Amniotic stem cell (primary cell): ENCODE measurements at regions not wholly inside any gene's neighbourhood (a gene's known extent, or its start where the extent isn't known, plus 50 kb on each side); places are given as distances from the start of the nearest gene placed in this dataset.

Experiments
- DNase-seq: peaks from one replicate; lab custom pipeline; 2025; lab: John Stamatoyannopoulos, UW

DNA sequence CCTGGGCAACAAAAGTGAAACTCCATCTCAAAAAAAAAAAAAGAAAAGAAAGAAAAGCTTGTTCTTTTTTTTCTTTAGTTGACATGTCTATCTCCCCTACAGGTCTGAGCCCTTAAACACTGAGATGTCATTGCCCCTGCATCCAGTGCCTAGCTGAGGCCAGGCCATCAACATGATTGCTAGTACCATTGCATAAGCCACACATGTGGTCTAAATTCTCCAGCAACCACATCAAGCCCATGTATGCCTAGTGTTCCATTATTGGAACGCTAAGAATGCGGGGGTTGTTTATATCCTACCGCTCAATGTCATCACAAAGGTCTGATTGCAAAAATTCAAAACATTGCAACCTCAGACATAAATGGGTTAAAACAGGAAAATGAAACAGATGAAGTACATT, 62.7 kb downstream of the NPTX2 start:
- no peak for DNase-seq

DNA sequence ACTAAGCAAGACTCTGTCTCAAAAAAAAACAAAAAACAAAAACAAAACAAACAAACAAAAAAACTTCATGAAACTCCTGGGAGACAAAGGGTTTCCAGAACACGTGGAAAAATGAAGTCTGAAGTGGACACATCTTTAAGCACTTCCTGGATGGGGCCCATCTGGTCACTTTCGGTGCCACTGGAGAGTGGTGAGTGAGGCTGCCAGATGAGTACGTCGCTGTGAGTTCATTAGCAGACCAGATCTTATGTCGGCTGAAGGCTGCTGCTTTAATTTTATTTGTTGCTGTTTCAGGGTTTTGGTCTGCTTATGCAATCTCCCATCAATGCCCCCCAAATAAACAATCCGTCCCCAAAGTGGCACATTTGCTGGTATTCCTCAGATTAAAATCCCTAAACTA, 64.4 kb downstream of the NPTX2 start:
- DNase-seq, result no peak

DNA sequence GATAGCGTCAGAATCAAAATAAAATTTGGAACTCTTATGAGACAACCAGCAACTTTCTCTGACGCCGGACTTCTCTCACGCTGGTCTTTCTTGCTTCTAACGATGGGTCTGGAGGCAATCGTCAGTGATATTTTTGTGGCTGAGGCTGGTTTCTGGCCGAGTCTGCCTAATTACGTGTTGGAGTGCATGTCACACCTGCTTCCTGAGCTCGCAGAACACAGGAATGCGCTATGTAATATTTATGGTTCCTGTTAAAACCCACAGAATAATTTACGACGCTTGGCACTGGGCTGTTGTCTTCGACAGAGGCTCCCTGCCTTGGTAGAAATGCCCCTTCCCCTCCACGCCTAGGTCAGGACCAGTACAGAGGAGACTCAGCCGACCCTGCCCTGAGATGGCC, 64.9 kb downstream of the NPTX2 start:
- no peak for DNase-seq

DNA sequence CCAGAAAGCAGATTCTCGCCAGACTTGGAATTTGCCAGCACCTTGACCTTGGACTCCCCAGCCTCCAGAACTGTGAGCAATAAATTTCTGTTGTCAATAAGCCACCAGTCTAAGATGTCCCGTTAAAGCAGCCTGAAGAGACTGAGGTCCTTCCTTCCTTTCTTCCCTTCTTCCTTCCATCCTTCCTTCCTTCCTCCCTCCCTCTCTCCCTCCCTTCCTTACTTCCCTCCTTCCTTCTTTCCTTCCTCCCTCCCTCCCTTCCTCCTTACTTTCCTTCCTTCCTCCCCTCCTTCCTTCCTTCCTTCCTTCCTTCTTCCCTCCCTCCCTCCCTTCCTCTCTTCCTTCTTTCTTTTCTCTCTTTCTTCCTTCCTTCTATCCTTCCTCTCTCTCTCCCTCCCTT, 66.4 kb downstream of the NPTX2 start:
- no peak for DNase-seq

DNA sequence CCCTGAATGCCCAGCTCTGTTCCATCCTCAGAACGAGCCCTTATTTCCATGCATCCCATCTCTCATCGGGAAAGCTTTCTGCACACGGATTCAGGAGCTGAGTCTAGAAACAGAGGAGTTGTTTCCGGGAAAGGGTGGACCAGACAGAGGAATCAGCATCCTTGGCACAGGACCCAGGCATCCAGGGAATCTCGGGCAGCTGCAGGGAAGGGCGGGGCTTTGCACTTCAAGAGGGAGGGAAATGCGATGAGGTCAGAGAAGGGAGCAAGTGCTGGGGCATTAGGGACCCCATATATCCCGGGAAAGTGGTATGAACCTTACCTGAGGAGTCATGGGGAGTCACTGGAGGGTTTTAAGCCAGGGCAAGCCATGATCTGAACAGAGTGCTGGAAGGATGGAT, 68.5 kb downstream of the NPTX2 start:
- no peak for DNase-seq

DNA sequence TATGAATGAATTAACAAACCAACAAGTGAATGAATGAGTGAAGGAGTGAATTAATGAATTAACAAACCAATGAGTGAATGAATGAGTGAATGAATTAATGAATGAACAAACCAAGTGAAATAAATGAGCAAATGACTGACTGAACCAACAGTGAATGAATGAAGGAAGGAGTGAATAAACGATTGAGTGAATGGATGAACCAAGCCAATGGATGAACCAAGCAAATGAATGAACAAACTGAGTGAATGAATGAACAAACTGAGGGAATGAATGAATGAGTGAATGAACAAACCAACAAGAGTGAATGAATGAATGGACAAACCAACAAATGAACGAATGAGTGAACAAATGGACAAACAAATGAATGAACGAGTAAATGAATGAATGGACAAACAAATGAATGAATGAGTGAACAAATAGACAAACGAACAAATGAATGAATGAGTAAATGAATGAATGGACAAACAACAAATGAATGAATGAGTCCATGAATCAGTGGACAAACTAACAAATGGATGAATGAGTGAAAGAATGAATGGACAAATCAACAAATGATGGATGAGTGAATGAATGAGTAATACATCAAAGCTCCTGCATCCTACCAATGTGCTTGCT, 69.5 kb downstream of the NPTX2 start:
- no peak for DNase-seq

DNA sequence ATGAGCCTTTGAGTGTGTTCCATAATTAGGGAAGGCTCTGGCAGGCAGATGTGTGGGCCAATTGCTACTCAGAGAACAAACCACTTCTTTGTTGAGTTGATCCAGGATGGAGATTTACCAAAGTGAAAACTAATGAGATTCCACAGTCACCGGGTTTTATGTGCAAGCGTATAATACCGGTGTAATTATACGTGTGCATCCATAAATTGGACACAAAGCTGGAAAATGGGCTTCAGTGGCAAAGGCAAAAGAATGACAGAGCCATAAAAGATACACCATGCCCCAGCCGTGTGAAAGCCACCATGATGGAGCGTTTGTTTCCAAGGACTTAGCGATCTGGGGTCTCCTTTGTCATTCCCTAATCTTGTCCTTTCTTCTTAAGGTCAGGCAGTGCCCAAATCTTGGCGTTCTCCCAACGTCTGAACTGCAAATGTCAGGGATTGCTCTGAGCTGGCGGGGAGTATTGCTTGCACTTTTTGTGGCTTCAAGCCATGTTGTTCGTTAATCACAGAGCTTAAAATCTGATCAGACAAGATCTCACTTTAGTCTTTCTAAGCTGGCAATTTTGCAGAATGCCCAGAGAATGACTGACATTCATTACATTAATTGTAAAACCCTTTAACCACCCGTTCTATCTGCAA, 70.1 kb downstream of the NPTX2 start:
- no peak for DNase-seq

DNA sequence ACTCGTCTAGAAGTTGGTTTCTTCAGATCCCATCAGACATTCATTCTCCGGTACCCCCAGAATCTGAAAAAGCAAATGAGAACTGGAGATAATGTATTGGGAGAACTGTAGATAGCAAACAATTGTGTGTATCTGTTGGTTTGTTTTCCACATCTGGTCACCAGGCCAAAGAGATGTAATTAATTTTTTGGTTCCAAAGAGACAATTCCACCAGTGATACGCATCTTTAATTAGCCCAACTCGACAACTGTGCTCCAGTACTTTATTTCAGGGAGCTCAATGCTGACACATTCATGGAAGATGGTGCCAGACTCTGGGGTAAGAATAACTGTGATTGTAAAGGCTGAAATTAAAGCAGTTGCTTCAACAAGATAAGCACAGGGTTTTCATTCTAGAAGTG, 74.5 kb downstream of the NPTX2 start:
- DNase-seq, result no peak

DNA sequence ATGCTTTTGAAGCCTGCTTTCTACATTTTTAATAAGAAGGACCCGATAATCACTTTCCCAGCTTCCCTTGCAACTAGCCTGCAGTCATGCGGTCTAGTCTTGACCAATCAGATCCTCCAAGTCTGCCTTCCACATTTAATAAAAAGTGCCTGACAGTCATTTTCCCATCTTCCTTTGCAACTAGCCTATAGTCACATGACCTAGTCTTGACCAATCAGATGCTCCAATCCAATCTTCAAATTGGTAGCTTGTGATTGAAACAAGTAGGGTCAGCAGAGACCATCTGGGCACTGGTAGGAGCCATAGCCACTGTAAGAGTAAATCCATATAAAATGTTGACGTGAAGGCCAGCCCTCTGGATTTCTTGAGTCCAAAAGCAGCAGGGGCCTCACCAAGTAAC, 80.0 kb downstream of the NPTX2 start:
- no peak for DNase-seq

DNA sequence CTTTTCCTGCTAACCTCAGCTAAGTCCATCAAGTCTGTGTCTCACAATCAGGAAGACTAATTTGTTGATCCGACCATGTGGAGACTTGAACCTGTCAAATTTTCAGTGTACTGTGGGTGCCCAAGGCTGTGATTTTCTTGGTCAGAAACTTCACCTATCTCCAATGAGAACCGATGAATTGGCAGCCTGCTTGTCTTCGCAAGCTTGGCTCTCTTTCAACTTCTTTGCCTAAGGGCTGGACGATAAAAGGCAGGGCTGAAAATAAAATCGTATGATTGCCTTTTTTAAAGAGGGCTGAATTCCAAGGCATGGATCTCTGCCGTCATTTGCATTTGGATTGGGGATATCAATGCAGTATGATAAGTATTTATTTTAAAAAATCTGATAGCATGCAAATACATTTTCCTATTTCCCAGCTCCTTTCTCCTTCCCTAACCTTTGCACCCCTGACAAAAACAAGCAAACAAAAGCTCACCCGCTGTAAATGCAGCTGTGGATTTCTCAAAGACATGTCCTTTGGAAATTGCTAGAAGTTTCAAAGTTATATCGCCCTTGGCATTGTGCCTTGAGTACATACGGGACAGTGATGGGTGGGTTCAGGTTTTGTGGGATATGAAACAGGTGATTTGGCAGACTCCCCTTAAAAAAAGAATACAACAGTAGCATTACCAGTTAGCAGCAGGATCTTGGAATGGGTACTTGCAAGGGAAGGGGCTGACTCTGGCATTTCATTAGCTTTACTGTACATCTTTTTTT, 80.6 kb downstream of the NPTX2 start:
- no peak for DNase-seq

DNA sequence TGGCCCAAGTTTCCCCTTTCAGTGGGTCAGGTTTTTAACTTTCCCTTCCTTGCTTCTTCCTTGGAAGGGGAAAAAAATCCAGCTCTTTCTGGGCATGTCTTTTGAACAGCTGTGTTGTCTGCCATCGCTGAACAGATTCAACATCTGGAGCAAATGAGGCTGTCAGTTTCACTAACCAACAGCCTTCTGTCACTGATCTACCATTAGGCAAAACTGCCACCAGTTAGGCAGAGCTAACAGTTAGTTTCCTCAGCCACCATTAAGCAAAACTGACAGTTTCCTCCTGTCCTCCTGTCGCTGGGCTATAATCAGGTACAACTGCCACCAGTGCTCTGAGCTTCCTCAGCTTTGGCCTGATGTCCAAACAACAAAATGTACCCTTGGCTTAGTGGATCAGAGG, 81.9 kb downstream of the NPTX2 start:
- DNase-seq, result no peak

DNA sequence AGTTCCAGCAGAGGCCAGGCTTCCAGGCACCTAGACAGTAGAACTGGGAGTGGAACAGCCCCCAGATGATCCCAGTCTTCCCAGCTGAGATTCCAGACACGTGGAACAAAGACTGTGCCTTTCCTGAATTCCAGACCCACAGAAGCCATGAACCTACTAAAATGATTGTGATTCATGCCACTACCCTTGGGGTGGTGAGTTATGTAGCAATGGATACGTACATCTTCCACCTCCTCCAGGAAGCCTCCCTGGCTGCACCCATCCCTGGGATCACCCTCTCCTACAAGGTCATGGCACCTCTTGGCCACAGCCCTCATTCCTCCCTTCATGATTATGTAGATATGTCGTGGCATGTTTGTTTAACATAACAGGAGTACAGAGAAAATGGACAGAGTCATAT, 83.4 kb downstream of the NPTX2 start:
- no peak for DNase-seq

DNA sequence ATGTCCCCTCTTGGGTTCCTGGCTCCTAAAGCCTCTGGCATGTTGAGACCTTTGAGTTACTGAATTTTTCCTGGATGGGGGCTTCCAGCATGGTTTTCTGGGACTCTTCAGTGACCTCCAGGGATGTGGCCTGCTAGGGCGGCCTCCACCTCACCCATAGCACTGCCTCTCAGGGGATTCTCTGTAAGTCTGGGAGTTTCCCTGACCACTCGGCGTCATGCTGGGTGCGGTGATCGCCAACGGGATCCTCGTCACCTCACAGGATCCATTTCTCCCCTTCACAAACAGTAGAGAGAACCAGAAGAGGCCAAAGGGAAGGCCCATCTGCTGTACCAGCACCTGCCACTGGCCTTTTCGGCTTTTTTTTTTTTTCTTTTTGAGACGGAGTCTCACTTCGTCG, 84.3 kb downstream of the NPTX2 start:
- DNase-seq, result no peak

DNA sequence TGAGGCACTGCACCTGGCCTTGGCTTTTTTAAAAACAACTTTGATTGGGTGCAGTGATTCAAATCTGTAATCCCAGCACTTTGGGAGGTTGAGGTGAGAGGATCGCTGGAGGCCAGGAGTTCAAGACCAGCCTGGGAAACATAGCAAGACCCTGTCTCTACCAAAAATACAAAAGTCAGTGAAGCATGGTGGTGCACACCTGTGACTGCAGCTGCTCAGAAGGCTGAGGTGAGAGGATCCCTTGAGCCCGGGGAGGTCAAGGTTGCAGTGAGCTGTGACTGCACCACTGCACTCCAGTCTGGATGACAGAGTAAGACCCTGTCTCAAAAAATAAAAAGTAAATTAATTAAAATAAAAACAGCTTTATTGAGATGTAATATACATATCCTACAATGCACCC, 84.9 kb downstream of the NPTX2 start:
- DNase-seq, result no peak

DNA sequence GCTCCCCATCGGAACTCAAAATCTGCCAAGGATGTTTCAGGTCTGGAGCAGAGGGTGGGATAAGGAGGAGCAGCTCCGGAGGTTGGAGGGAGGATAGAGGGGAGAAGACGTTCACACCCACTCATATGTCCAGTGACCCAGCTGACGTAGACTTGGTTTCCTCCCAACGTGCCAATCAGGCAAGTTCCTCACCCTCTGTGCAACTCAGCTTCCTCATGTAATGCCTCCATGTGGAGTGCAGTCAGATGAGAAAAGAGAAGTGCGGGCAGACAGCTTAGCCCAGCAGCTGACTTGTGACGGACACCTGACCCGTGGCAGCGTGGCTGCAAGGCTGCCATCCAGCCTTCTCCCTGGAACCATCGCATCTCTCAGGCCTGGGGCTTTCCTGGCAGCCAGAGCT, 86.8 kb downstream of the NPTX2 start:
- no peak for DNase-seq

DNA sequence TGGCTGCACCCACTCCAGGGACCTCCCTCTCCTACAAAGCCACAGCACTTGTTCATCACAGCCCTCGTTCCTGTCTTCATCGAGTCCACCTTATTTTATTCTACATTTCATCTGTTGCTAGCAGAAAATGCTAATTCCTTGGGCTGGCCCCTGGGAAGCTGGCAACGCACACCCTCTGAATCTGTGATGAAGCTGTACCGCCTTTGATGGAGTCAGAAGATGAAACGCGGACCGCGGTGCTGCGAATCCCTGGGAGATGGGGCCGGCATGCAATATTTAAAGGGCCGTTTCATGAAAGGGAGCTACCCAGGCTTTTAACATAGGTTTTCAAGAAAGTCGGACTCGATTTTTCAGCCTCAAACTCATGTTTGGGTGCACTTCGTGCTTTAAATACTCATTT, 88.5 kb downstream of the NPTX2 start:
- DNase-seq, result no peak

DNA sequence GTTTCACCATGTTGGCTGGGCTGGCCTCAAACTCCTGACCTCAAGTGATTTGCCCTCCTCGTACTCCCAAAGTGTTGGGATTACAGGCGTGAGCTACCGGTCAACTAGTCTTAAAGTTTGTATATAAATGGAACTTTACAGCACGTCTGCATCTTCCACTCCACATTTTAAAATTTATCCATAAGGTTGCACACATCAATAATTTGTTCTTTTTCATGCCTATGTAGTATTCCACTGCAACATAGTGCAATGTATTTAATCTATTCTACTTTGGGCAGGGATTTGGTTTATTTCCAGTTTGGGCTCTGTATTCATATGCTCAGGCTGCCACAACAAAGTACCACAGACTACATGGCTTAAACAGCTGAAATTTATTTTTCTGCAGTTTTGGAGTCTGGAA, 90.0 kb downstream of the NPTX2 start:
- DNase-seq, result no peak

DNA sequence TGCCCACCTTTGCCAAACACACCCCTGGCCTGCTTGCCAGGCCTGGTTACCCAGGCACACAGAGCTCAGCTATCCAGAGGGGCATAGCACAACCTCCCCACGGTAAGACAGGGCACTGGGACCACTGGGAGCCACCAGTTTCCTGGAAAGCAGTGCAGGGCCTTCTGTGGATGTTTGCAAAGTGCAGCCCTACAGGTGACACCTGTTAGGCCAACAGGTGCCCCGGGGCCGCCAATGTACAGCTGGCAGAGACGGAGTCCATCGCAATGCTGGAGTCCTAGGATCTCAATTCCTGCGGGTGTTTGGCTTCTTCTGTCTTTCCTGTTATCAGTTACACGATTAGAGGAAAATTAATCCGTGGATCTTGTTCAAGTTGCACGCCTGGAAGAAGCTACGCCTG, 94.9 kb downstream of the NPTX2 start:
- DNase-seq, result no peak

DNA sequence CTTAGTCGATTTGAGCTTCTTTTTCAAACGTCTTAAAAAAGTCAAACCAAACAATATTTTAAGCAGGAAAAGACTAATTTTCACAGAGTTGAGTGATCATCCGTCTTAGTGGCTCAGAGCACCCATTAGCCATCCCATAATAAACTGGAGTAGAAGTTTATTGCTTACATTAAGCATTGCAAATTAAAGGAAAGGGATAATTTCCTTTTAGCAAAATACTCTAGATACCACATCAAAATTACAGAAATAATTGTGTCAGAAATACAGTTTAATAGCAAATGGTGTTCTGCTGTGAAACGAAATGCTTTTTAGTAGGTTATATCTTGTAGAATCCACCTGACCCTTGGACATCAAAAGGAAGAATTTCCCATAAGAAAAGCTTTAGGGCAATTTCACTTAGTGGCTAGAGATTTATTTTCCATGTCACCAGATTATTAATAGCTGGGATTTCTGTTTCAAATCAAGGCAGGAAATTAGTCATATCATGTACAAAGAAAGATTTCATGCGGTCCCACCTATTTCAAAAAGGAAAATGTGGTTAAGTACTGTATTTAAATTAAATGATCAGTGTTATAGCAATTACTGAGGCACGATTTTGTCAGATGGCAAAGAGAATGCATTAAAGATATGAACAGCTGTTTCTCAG, 96.2 kb downstream of the NPTX2 start:
- DNase-seq, result no peak

DNA sequence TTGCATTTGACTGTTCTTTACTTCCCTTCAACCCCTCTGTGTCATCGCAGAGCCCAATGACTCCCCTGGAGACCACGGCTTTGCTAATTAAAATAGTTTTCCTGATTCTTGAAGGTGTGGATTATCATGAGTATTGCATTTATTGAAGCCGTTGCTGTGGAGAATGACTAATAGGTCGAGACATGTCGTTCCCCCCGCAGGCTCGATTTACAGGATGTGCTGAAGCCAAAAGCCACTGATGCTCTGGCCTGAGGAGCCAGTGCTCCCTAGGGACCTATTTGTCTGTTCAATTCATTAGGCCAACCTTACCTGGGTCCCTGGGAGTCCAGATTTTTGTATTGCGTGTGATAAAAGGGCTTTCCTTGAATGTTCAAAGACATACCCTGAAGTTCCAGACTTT, 102.3 kb downstream of the NPTX2 start:
- no peak for DNase-seq

DNA sequence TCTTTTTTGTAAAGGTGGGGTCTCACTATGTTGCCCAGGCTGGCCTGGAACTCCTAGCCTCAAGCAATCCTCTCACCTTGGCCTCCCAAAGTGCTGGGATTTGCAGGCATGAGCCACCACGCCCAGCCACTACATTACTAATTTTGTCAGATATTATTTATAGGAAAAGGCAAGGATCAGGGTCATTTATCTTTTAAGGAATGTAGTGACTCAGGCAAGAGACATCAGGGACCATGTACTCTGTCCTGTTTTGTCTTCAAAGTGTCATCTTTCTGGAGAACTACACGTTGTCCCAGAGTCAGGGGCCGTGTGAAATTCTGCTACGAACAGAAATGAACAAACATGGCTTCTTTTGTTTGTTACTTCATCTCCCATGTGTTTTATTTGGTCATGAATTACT, 105.3 kb downstream of the NPTX2 start:
- no peak for DNase-seq

DNA sequence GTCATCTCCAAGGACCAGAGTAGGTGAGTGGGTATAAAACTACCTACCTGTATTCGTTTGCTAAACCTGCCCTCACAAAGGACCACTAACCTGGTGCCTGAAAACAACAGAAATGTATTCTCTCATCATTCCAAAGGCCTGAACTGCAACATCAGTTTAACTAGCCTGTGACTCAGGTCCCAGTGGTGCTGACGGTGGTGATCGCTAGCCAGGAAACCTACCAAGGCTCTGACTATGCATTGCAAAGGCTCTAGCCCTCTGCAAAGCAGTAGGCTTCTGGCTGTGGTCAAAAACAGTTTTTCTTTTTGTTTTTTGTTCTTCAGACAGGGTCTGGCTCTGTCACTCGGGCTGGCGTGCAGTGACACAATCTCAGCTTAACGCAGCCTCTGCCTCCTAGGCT, 107.5 kb downstream of the NPTX2 start:
- DNase-seq, result no peak

DNA sequence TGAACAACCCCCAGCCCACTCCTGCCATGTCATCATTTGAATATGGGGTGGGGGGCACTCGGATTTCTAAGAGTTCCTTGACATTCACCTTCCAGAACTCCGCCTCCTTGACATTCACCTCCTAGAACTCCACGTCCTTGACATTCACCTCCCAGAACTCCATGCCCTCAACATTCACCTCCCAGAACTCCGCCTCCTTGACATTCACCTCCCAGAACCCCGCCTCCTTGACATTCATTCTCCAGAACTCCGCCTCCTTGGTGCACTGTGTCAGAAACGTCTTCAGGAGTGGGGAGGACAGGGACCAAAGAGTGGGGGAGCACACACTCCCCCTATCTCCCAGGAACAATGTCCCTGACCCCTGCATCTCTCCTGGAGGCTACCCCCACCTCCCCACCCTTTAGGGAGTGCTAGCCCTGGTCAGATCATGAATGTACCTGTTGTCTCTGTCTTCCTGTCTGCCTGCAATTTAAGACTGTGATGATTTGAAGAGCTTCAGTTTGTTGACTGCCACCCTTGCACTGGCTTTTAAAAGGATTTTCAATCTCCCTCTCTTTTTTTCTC, 110.1 kb downstream of the NPTX2 start:
- DNase-seq, result no peak
